Heart right ventricle (tissue), 16 donors: ENCODE measurements at regions not wholly inside any gene's neighbourhood (a gene's known extent, or its start where the extent isn't known, plus 50 kb on each side); places are given as distances from the start of the nearest gene placed in this dataset.
"Not testable (repeated sequence)": the region's sequence is repeated elsewhere in the genome, so short reads cannot be mapped to it uniquely, and the experiment has no call there.

Experiments
- ATAC-seq, 8 donors: fragments of 200-7000 bp; cut with Tn5 transposase; one replicate each; pipeline ENCODE4 v1.9.1; 2020; ENCODE audit warnings: mild to moderate bottlenecking in 8 of 8, moderate library complexity in 8 of 8, moderate number of reproducible peaks in 1 of 8
- DNase-seq, 2 donors: peaks; one replicate each; pipeline ENCODE4 v3.0.0-alpha.2; 2020
- H3K27ac ChIP-seq, 10 donors: fragments of 200-600 bp; sonication (generic) in 2 of 10; one replicate each; pipeline versions ENCODE4 v1.5.0 to v1.8.0; 2020 to 2022; ENCODE audit warnings: mild to moderate bottlenecking in 3 of 10
- H3K27me3 ChIP-seq, 7 donors: fragments of 200-600 bp; one replicate each; pipeline ENCODE4 v1.8.0; 2021 to 2022; ENCODE audit warnings: mild to moderate bottlenecking in 2 of 7
- H3K36me3 ChIP-seq, 9 donors: fragments of 200-600 bp; sonication (generic) in 1 of 9; one replicate each; pipeline versions ENCODE4 v1.5.0 to v1.8.0; 2020 to 2022; ENCODE audit warnings: mild to moderate bottlenecking in 2 of 9
- H3K4me1 ChIP-seq, 9 donors: fragments of 200-600 bp; sonication (generic) in 1 of 9; one replicate each; pipeline versions ENCODE4 v1.5.0 to v1.8.0; 2020 to 2022; ENCODE audit warnings: mild to moderate bottlenecking in 4 of 9
- H3K4me3 ChIP-seq, 10 donors: fragments of 200-600 bp; sonication (generic) in 2 of 10; one replicate each; pipeline versions ENCODE4 v1.5.0 to v1.8.0; 2020 to 2022; ENCODE audit warnings: mild to moderate bottlenecking in 7 of 10, moderate library complexity in 2 of 10
- H3K9me3 ChIP-seq, 11 donors: fragments of 200-600 bp in 10 of 11; sonication (generic) in 2 of 11; one replicate each; pipeline versions ENCODE4 v1.5.0 to v1.8.0; 2013 to 2022; ENCODE audit warnings: mild to moderate bottlenecking in 2 of 11, control low read depth in 1 of 11, moderate library complexity in 1 of 11
- WGBS, 2 donors: extraction: QIAGEN DNeasy Blood & Tissue Kit; methylation state at CpG; one replicate each; pipeline ENCODE4 v1.1.7; 2013; ENCODE audit warnings: inconsistent platforms in 1 of 2; 5-methylcytosine and 5-hydroxymethylcytosine counted together
- intact Hi-C, 10 donors: fragments of 100-400 bp; cut with DNase I; formaldehyde crosslinking; loops; one replicate each; pipeline versions ENCODE4 v1.11.1 to v1.14.2; 2022
- TF ChIP-seq, protein P1 (sequence below), 9 donors: fragments of 200-600 bp; sonication (generic) in 2 of 9; IDR thresholded peaks; one replicate each; pipeline versions ENCODE4 v1.5.0 to v1.8.0; 2021 to 2022; ENCODE audit warnings: antibody characterized with exemption in 9 of 9, mild to moderate bottlenecking in 5 of 9, moderate library complexity in 1 of 9
- donor health status: Arrhythmogenic right ventricular cardiomyopathy.
- donor health status: ischemic (EF 13 %, LVEDD 7.1; RV severe dilation, severe dysfunction).
- donor health status: healthy with polysubstance abuse.
- donor health status: DM: no; HTN: yes; CAD: no.
- donor health status: DM: no; HTN: no; CAD: no.
- donor health status: ischemic (EF 25% LVEDD 6.9; RV normal size, moderate dysfunction).
- donor health status: ischemic (EF 25% LVEDD 5.7; RV mildly dilated, moderate dysfunction).
- donor health status: healthy.
- donor health status: DM: yes; HTN: yes; CAD: no.
- donor health status: Ischemic cardiomyopathy.
- donor health status: ischemic (EF 35%, LVEDD 5.7; RV mildly dilated, moderate dysfunction).
- donor health status: nonischemic (EF 11% LVEDD 7.7; RV severe dilation, severe dysfunction).
- donor health status: DM: yes; HTN: yes; CAD: no.
- donor health status: PGD.
- donor health status: ischemic (EF 29% LVEDD 5.4; RV normal size, mild dysfunction).
- donor health status: nonischemic (EF 23%, LVEDD 6.1; RV moderate dilation, normal function).

DNA sequence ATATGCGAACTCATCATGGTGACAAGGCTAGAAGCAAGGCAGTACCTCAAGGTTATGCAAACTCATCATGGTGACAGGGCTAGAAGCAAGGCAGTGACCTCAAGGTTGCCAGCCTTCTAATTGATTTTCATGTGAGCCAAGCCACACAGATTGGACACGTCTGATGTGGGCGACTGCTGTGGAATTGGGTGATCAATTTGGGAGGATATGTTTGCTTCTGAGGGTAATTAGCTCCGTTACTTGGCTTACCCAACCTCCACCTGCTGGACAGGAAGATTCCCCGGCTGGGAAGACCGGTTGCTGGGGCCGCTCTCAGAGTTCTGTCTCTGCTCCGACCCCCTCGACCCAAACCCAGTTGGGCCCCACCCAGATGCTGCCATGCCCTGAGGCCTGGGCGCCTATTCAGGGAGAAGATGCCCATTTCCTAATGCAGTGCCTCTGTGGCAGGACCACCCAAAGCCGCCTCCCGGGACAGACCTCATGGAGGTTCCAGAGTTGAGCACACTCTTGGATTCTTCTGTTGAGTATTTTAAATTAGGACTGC, 69.9 kb upstream of the SHANK2 start:
- Histone ChIP-seq H3K27ac (no peak overlapping the region), H3K4me3 (no peak overlapping the region), H3K4me1 (no peaks in the 10 kb centered on the region), H3K9me3 (peaks cover 0 to 25% (median 4%) of the 10 kb centered on the region in 11 donors), H3K27me3 (peaks cover 0 to 17% (median 12%) of the 10 kb centered on the region in 7 donors), H3K36me3 (no peaks in the 10 kb centered on the region)
- TF ChIP-seq, protein P1, sequence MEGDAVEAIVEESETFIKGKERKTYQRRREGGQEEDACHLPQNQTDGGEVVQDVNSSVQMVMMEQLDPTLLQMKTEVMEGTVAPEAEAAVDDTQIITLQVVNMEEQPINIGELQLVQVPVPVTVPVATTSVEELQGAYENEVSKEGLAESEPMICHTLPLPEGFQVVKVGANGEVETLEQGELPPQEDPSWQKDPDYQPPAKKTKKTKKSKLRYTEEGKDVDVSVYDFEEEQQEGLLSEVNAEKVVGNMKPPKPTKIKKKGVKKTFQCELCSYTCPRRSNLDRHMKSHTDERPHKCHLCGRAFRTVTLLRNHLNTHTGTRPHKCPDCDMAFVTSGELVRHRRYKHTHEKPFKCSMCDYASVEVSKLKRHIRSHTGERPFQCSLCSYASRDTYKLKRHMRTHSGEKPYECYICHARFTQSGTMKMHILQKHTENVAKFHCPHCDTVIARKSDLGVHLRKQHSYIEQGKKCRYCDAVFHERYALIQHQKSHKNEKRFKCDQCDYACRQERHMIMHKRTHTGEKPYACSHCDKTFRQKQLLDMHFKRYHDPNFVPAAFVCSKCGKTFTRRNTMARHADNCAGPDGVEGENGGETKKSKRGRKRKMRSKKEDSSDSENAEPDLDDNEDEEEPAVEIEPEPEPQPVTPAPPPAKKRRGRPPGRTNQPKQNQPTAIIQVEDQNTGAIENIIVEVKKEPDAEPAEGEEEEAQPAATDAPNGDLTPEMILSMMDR (IDR thresholded peaks at IDR 0.05): no peak
- DNase-seq: no peak
- intact Hi-C loops: no loop called here
- 86 to 89% methylated on average over 12 of the region's 12 CpGs for WGBS, 2 donors
- no peak for ATAC-seq

DNA sequence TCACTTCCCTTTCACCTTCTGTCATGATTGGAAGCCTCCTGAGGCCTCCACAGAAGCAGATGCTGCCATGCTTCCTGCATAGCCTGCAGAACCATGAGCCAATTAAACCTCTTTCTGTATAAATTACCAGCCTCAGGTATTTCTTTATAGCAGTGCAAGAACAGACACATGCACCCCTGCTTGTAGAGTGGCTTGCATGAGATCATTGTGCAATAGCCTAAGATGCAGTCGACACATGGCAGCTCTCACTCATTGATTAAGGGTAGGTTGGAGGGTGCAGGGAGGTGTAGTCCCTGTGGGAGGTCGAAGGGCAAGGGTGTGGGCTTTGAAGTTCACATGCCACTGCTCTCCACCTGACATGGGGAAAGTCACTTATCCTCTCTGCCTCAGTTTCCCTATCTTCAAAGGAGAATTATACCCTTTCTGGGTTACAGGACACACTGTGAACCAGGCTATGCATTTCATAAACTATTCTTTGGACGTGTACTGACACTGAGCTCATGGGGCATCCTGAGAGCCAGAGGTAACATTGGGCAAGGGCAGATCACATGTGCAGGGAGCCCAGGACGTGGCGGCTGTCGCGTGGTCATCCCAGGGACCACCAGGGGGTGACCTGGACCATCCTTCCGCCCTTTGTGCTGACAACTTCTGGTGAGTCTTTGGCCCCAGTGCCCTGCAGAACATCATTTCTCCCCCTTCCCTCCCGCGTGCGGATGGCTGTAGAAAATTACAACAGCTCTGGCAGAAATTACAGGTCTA, 69.2 kb upstream of the SHANK2 start:
- intact Hi-C loops: no loop called here
- TF ChIP-seq, protein P1 (IDR thresholded peaks at IDR 0.05): no peak
- DNase-seq: no peak
- Histone ChIP-seq H3K27me3 (peaks cover 0 to 17% (median 12%) of the 10 kb centered on the region in 7 donors), H3K4me3 (no peak overlapping the region), H3K9me3 (peaks cover 0 to 32% (median 10%) of the 10 kb centered on the region in 11 donors), H3K4me1 (no peaks in the 10 kb centered on the region), H3K36me3 (no peaks in the 10 kb centered on the region), H3K27ac (no peak overlapping the region)
- 78 to 83% methylated on average over 11 of the region's 11 CpGs for WGBS, 2 donors
- no peak for ATAC-seq

DNA sequence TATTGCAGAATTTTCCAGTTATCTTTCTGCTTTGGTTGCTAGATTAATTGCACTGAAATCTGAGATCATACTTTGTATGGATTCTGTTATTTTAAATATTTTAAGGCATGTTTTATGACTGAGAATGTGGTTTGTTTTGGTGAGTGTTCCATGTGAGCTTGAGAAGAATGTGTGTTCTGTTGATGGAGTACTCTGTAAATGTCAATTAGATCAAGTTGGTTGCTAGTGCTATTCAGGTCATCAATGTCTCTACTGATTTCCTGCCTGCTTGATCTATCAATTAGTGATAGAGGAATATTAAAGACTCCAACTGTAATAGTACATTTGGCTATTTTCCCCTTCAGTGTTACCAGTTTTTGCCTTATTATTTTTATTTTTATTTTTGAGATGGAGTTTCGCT, 64.3 kb upstream of the SHANK2 start:
- Histone ChIP-seq H3K4me1 (no peaks in the 10 kb centered on the region), H3K27me3 (peaks cover 0 to 14% (median 5%) of the 10 kb centered on the region in 7 donors), H3K27ac (no peak overlapping the region), H3K9me3 (peaks cover 0 to 40% (median 14%) of the 10 kb centered on the region in 11 donors), H3K4me3 (no peak overlapping the region), H3K36me3 (no peaks in the 10 kb centered on the region)
- intact Hi-C loops: no loop called here
- no peak for DNase-seq
- 91 to 95% methylated on average over 1 of the region's 1 CpG for WGBS, 2 donors
- no peak for ATAC-seq
- TF ChIP-seq, protein P1 (IDR thresholded peaks at IDR 0.05): no peak

DNA sequence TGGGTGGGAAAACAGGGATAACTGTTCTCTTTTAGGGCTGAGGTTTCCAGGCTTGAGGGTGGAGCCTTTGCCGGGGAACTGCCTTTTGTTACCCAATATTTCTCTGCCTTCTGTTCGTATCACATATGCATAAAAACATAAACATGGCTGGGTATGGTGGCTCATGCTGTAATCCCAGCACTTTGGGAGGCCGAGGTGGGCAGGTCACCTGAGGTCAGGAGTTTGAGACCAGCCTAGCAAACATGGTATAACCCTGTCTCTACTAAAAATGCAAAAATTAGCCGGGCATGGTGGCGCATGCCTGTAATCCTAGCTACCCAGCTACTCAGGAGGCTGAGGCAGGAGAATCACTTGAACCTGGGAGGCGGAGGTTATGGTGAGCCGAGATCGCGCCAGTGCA, 60.2 kb upstream of the SHANK2 start:
- WGBS, 2 donors: 83% methylated on average over 9 of the region's 9 CpGs
- Histone ChIP-seq H3K27me3 (peaks cover 0 to 14% (median 5%) of the 10 kb centered on the region in 7 donors), H3K9me3 (peaks cover 0 to 23% (median 14%) of the 10 kb centered on the region in 11 donors)
- intact Hi-C loops, ATAC-seq, H3K4me1 ChIP-seq, DNase-seq, H3K36me3 ChIP-seq, H3K27ac ChIP-seq, H3K4me3 ChIP-seq: not testable (repeated sequence)
